Common myeloid progenitor, CD34-positive (primary cell): ENCODE measurements at regions not wholly inside any gene's neighbourhood (a gene's known extent, or its start where the extent isn't known, plus 50 kb on each side); places are given as distances from the start of the nearest gene placed in this dataset.
A peak's percentile ranks its signal among the peaks of the same experiment; 100 is the strongest.

ENCODE experiments used
- CTCF ChIA-PET: fragments of 350-600 bp; sonication (Branson Sonifier 250); formaldehyde crosslinking; loops from one replicate; lab custom pipeline; 2021; ENCODE audit warnings: antibody characterized with exemption; lab: Charles Lee
- POLR2A ChIA-PET: fragments of 350-600 bp; sonication (Branson Sonifier 250); formaldehyde crosslinking; loops from one replicate; lab custom pipeline; 2021; ENCODE audit warnings: antibody characterized with exemption; lab: Charles Lee
- DNase-seq, 3 donors: peaks; one replicate each; pipeline versions ENCODE4 v3.0.0 to v3.0.0-alpha.2; 2013
- H3K27ac ChIP-seq, 2 experiments: 1 replicate in 1 of 2; 2 replicates in 1 of 2; pipeline ENCODE4 v1.7.0; 2013; ENCODE audit warnings: inconsistent platforms in 2 of 2, low read length in 2 of 2, mild to moderate bottlenecking in 2 of 2, low read depth in 1 of 2, moderate library complexity in 1 of 2; ENCODE audit not compliant: severe bottlenecking in 2 of 2, insufficient read depth in 1 of 2, poor library complexity in 1 of 2
- H3K27me3 ChIP-seq, 5 experiments: replicated peaks in 2 of 5; 1 replicate in 3 of 5; 2 replicates in 2 of 5; pipeline versions ENCODE4 v1.6.1 to v1.7.0; 2013; ENCODE audit warnings: low read length in 4 of 5, mild to moderate bottlenecking in 2 of 5, moderate library complexity in 2 of 5, inconsistent platforms in 1 of 5; ENCODE audit not compliant: insufficient read depth in 5 of 5, control insufficient read depth in 4 of 5
- H3K36me3 ChIP-seq, 4 experiments: 1 replicate in 2 of 4; 2 replicates in 2 of 4; pipeline versions ENCODE4 v1.6.1 to v1.7.0; 2013; ENCODE audit warnings: low read length in 3 of 4, control low read depth in 1 of 4, mild to moderate bottlenecking in 1 of 4; ENCODE audit not compliant: control insufficient read depth in 4 of 4, insufficient read depth in 4 of 4
- H3K4me1 ChIP-seq, 4 experiments: 1 replicate in 3 of 4; 2 replicates in 1 of 4; pipeline versions ENCODE4 v1.6.1 to v1.7.1; 2013; ENCODE audit warnings: low read length in 3 of 4, mild to moderate bottlenecking in 3 of 4, control low read depth in 1 of 4, inconsistent platforms in 1 of 4, moderate library complexity in 1 of 4; ENCODE audit not compliant: control insufficient read depth in 4 of 4, insufficient read depth in 4 of 4; ENCODE audit errors: control extremely low read depth in 1 of 4
- H3K4me3 ChIP-seq, 7 experiments: 1 replicate in 4 of 7; 2 replicates in 3 of 7; pipeline versions ENCODE4 v1.5.1 to v1.7.0; 2013; ENCODE audit warnings: mild to moderate bottlenecking in 7 of 7, low read length in 6 of 7, moderate library complexity in 6 of 7, inconsistent platforms in 2 of 7, low read depth in 2 of 7, control low read depth in 1 of 7; ENCODE audit not compliant: insufficient read depth in 4 of 7, control insufficient read depth in 1 of 7; ENCODE audit errors: extremely low read depth in 1 of 7
- H3K9me3 ChIP-seq, 5 experiments: 1 replicate in 4 of 5; 2 replicates in 1 of 5; pipeline versions ENCODE4 v1.6.1 to v1.7.1; 2013; ENCODE audit warnings: low read length in 4 of 5, mild to moderate bottlenecking in 2 of 5, inconsistent platforms in 1 of 5, low read depth in 1 of 5, moderate library complexity in 1 of 5; ENCODE audit not compliant: control insufficient read depth in 4 of 5, insufficient read depth in 2 of 5; ENCODE audit errors: control extremely low read depth in 1 of 5
- WGBS: methylation state at CpG from one replicate; pipeline ENCODE4 v1.1.5; 2013; ENCODE audit not compliant: insufficient coverage; 5-methylcytosine and 5-hydroxymethylcytosine counted together

GRCh38 chr2:41847744-41848441 is 199.9 kb upstream of the PKDCC start:
- H3K4me3 ChIP-seq = no peak overlapping the region
- no peak overlapping the region for H3K27ac ChIP-seq
- WGBS = 83% methylated on average over 4 of the region's 7 CpGs
- H3K36me3 ChIP-seq = no peaks in the 10 kb centered on the region
- no peaks in the 10 kb centered on the region for H3K4me1 ChIP-seq
- no peaks in the 10 kb centered on the region for H3K9me3 ChIP-seq
- POLR2A ChIA-PET = no interaction called here
- no peak for DNase-seq
- peaks cover 2 to 25% (median 6%) of the 10 kb centered on the region in 5 experiments for H3K27me3 ChIP-seq
- CTCF ChIA-PET = interaction anchor here (1.0 to 12.3 kb wide), 3 partner anchors 11 to 239 kb away, joined by 3 to 114 read pairs (median 4); no protein-coding TSS in a partner anchor

- WGBS = 92% methylated on average over 2 of the region's 5 CpGs
- no peak overlapping the region for H3K27ac ChIP-seq
- H3K4me3 ChIP-seq = no peak overlapping the region
- H3K27me3 ChIP-seq = peaks cover 2 to 10% (median 7%) of the 10 kb centered on the region in 5 experiments
- no peaks in the 10 kb centered on the region for H3K9me3 ChIP-seq
- CTCF ChIA-PET = interaction anchor here (4.7 to 12.3 kb wide), 2 partner anchors 10 to 236 kb away, joined by 28 to 114 read pairs; no protein-coding TSS in a partner anchor
- H3K36me3 ChIP-seq = no peaks in the 10 kb centered on the region
- no peaks in the 10 kb centered on the region for H3K4me1 ChIP-seq
- DNase-seq = no peak
- POLR2A ChIA-PET = no interaction called here
Observed at GRCh38 chr2:41851554-41851953, 196.3 kb upstream of the PKDCC start.

- Histone ChIP-seq H3K27me3 (peaks cover 2 to 9% (median 3%) of the 10 kb centered on the region in 5 experiments), H3K36me3 (no peaks in the 10 kb centered on the region), H3K4me3 (no peak overlapping the region), H3K27ac (no peak overlapping the region), H3K9me3 (no peaks in the 10 kb centered on the region), H3K4me1 (no peaks in the 10 kb centered on the region)
- CTCF ChIA-PET = interaction anchor here (0.5 to 12.3 kb wide), 13 partner anchors 8 to 319 kb away, joined by 3 to 114 read pairs (median 3); no protein-coding TSS in a partner anchor
- peak; percentile 9 to 21 (median 14) for DNase-seq
- POLR2A ChIA-PET = interaction anchor here (0.6 kb wide), 1 partner anchor 1431 kb away, joined by 3 read pairs; no protein-coding TSS in a partner anchor
- WGBS = 28% methylated on average over 6 of the region's 8 CpGs
Observed at GRCh38 chr2:41853427-41854191, 194.2 kb upstream of the PKDCC start.

- Histone ChIP-seq H3K27ac (no peak overlapping the region), H3K4me1 (no peaks in the 10 kb centered on the region), H3K27me3 (peaks cover 2 to 9% (median 3%) of the 10 kb centered on the region in 5 experiments), H3K36me3 (no peaks in the 10 kb centered on the region), H3K4me3 (no peak overlapping the region), H3K9me3 (no peaks in the 10 kb centered on the region)
- WGBS = 96% methylated on average over 3 of the region's 4 CpGs
- POLR2A ChIA-PET = no interaction called here
- CTCF ChIA-PET = interaction anchor here (0.5 to 12.3 kb wide), 9 partner anchors 11 to 318 kb away, joined by 3 to 114 read pairs (median 4); no protein-coding TSS in a partner anchor
- no peak for DNase-seq
Observed at GRCh38 chr2:41854227-41854626, 193.6 kb upstream of the PKDCC start.

GRCh38 chr2:41856946-41857345 is 190.9 kb upstream of the PKDCC start:
- 88% methylated on average over 1 of the region's 1 CpG for WGBS
- Histone ChIP-seq H3K9me3 (no peaks in the 10 kb centered on the region), H3K4me3 (no peak overlapping the region), H3K27ac (no peak overlapping the region), H3K36me3 (no peaks in the 10 kb centered on the region), H3K27me3 (peaks cover 0 to 8% (median 0%) of the 10 kb centered on the region in 5 experiments), H3K4me1 (no peaks in the 10 kb centered on the region)
- ChIA-PET CTCF (interaction anchor here (1.1 to 1.6 kb wide), 3 partner anchors 12 to 234 kb away, joined by 3 to 8 read pairs (median 6); no protein-coding TSS in a partner anchor), POLR2A (interaction anchor here (1.1 kb wide), 1 partner anchor 10 kb away, joined by 4 read pairs; no protein-coding TSS in a partner anchor)
- DNase-seq = no peak

GRCh38 chr2:41859615-41860514 is 188.0 kb upstream of the PKDCC start:
- Histone ChIP-seq H3K4me3 (no peak overlapping the region), H3K27ac (no peak overlapping the region), H3K4me1 (no peaks in the 10 kb centered on the region), H3K9me3 (no peaks in the 10 kb centered on the region), H3K27me3 (peaks cover 0 to 2% (median 0%) of the 10 kb centered on the region in 5 experiments), H3K36me3 (no peaks in the 10 kb centered on the region)
- ChIA-PET POLR2A (interaction anchor here (0.6 kb wide), 1 partner anchor 197 kb away, joined by 3 read pairs; no protein-coding TSS in a partner anchor), CTCF (interaction anchor here (1.0 to 1.3 kb wide), 4 partner anchors 9 to 227 kb away, joined by 3 to 10 read pairs (median 4); no protein-coding TSS in a partner anchor)
- DNase-seq = no peak
- WGBS = 92% methylated on average over 3 of the region's 9 CpGs
